HEK293T (cell line): ENCODE measurements at regions not wholly inside any gene's neighbourhood (a gene's known extent, or its start where the extent isn't known, plus 50 kb on each side); places are given as distances from the start of the nearest gene placed in this dataset.

Source experiments
- CTCF ChIA-PET: fragments of 350-600 bp; formaldehyde crosslinking; extraction: SDS; loops from one replicate; lab custom pipeline; 2021; ENCODE audit warnings: antibody characterized with exemption, inconsistent platforms; lab: Yijun Ruan, JAX
- POLR2A ChIA-PET: fragments of 350-600 bp; formaldehyde crosslinking; extraction: SDS; loops from one replicate; lab custom pipeline; 2020; ENCODE audit warnings: antibody characterized with exemption, inconsistent platforms; lab: Yijun Ruan, JAX
- DNase-seq: peaks from one replicate; pipeline ENCODE4 v3.0.0; 2012; ENCODE audit warnings: mixed read lengths; ENCODE audit errors: extremely low spot score
- ARNT ChIP-seq: fragments of 450-650 bp; IDR thresholded peaks from 2 replicates; pipeline ENCODE4 v1.6.1; 2017; ENCODE audit warnings: mild to moderate bottlenecking
- BHLHE40 ChIP-seq: fragments of 450-650 bp; IDR thresholded peaks from 2 replicates; pipeline ENCODE4 v1.6.1; 2016; ENCODE audit warnings: mild to moderate bottlenecking, moderate library complexity, borderline replicate concordance
- CTBP1 ChIP-seq: fragments of 450-650 bp; IDR thresholded peaks from 2 replicates; pipeline ENCODE4 v1.6.1; 2016; ENCODE audit warnings: borderline replicate concordance
- ELF4 ChIP-seq: fragments of 450-650 bp; IDR thresholded peaks from 2 replicates; pipeline ENCODE4 v1.6.1; 2017; ENCODE audit warnings: antibody characterized with exemption
- FOXA1 ChIP-seq: fragments of 450-650 bp; IDR thresholded peaks from 2 replicates; pipeline ENCODE4 v1.6.1; 2016; ENCODE audit warnings: mild to moderate bottlenecking
- FOXK2 ChIP-seq: fragments of 450-650 bp; IDR thresholded peaks from 2 replicates; pipeline ENCODE4 v1.6.1; 2016; ENCODE audit warnings: mild to moderate bottlenecking
- FOXM1 ChIP-seq: fragments of 450-650 bp; IDR thresholded peaks from 2 replicates; pipeline ENCODE4 v1.6.1; 2017; ENCODE audit warnings: mild to moderate bottlenecking, borderline replicate concordance
- HDGF ChIP-seq: fragments of 450-650 bp; IDR thresholded peaks from 2 replicates; pipeline ENCODE4 v1.6.1; 2017; ENCODE audit warnings: antibody characterized with exemption, borderline replicate concordance
- L3MBTL2 ChIP-seq: fragments of 450-650 bp; conservative IDR thresholded peaks from 2 replicates; pipeline ENCODE4 v1.6.1; 2016; ENCODE audit warnings: mild to moderate bottlenecking
- LEF1 ChIP-seq: fragments of 450-650 bp; IDR thresholded peaks from 2 replicates; pipeline ENCODE4 v1.6.1; 2017; ENCODE audit warnings: mild to moderate bottlenecking, borderline replicate concordance
- NFRKB ChIP-seq: fragments of 450-650 bp; IDR thresholded peaks from 2 replicates; pipeline ENCODE4 v1.6.1; 2016; ENCODE audit warnings: mild to moderate bottlenecking, moderate library complexity
- SP1 ChIP-seq: fragments of 450-650 bp; IDR thresholded peaks from 2 replicates; pipeline ENCODE4 v1.6.1; 2017
- SUZ12 ChIP-seq: fragments of 450-650 bp; IDR thresholded peaks from 2 replicates; pipeline ENCODE4 v1.6.1; 2016; ENCODE audit warnings: mild to moderate bottlenecking
- TARDBP ChIP-seq: fragments of 450-650 bp; IDR thresholded peaks from 2 replicates; pipeline ENCODE4 v1.6.1; 2016
- ZNF384 ChIP-seq: fragments of 450-650 bp; IDR thresholded peaks from 2 replicates; pipeline ENCODE4 v1.6.1; 2016
- TF ChIP-seq, protein P1 (sequence below): fragments of 450-650 bp; IDR thresholded peaks from 2 replicates; pipeline ENCODE4 v1.6.1; 2016

DNA sequence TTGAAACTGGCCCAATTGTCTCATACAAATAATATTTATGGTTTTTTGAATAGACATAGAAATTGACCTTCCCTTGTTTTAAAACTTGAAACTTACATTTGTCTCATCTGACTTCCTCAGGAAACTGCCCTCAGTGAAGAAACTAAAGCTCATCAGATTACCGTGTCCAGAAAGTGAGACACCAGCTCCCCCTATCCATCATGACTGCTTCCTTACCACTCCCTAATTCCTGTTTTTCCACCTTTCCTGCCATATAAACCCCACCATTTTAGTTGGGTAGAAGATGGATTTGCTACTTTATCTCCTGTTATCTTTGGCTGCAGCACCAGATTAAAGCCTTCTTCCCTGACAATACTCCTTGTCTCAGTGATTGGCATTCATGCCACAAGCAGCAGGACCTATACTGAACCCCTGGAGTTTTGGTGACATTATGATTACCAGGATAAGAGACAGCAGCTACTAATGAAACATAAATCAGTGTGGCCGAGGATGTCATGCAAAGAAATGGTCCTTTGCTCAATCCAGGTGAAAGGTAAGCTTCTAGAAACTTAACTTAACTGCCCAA lies 1627.6 kb upstream of the ZEB2 start:
- TF ChIP-seq SUZ12: no peak
- TF ChIP-seq, protein P1, sequence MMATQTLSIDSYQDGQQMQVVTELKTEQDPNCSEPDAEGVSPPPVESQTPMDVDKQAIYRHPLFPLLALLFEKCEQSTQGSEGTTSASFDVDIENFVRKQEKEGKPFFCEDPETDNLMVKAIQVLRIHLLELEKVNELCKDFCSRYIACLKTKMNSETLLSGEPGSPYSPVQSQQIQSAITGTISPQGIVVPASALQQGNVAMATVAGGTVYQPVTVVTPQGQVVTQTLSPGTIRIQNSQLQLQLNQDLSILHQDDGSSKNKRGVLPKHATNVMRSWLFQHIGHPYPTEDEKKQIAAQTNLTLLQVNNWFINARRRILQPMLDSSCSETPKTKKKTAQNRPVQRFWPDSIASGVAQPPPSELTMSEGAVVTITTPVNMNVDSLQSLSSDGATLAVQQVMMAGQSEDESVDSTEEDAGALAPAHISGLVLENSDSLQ: peak; percentile 35; the same call in 1 of the 2 replicates
- ChIA-PET POLR2A (no interaction called here), CTCF (interaction anchor here (0.6 kb wide), 1 partner anchor 9 kb away, joined by 3 read pairs; no protein-coding TSS in a partner anchor)
- DNase-seq: no peak

DNA sequence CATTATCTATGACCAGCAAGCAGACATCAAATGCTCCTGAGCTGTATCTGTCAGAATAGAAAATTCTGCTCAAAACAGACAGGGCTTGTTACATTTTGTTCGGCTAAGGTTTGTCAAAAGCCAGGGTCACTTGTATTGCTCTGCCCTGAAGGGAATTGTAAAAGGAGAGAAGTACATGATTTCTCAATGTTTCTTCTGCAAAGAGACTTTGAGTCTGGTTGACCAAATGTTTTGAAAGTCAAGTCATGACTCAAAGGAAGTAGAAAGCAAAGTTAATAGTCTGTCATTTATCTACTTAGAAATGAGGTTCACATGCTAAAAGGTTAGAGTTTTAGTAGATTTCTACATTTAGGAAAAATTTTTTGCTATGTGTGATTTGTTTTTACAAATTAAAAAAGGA lies 1624.1 kb upstream of the ZEB2 start:
- no peak for DNase-seq
- ChIA-PET CTCF (no interaction called here), POLR2A (no interaction called here)
- no peak for TF ChIP-seq BHLHE40
- no peak for TF ChIP-seq HDGF

DNA sequence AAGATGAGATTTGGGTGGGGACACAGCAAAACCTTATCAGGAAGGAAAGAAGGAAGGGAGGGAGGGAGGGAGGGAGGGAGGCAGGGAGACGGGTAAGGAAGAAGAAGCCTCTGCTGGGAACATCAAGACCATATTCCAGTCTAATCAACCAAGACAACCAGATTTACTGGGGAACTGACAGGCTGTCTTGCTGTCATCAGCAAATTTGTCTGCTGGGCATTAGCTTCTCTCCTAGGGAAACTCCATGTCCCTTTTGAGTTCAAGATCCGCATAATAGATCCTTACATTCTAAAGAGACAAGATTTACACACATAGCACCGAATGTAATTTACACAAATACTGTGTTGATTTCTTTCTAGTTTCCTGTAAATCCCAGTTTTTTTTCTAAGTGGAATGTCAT lies 1618.9 kb upstream of the ZEB2 start:
- DNase-seq: no peak
- TF ChIP-seq FOXK2 (no peak), L3MBTL2 (no peak), CTBP1 (no peak), LEF1 (no peak), TARDBP (no peak), BHLHE40 (no peak), SP1 (no peak), FOXM1 (no peak), ZNF384 (no peak), FOXA1 (no peak), HDGF (no peak)
- TF ChIP-seq, protein P1: no peak
- ChIA-PET POLR2A (no interaction called here), CTCF (no interaction called here)

DNA sequence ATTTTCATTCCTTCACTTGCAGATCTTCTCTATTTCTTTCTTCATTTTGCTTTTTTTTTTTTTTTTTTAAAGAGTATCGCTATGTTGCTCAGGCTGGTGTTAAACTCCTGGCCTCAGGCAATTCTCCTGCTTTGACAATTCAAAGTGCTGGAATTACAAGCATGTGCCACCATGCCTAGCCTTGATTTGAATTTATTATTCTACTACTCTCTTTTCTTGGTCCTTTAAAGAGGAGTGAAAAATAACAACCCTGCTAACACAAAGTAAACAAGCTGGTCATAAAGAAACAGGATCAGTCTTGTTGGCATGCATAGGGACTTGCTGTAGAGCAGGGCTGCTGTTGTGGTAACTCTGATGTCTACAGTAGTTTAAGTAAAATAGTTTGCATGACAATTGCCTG lies 1615.3 kb upstream of the ZEB2 start:
- POLR2A ChIA-PET: no interaction called here
- CTCF ChIA-PET: interaction anchor here (0.6 kb wide), 1 partner anchor 187 kb away, joined by 3 read pairs; no protein-coding TSS in a partner anchor
- TF ChIP-seq SUZ12 (no peak), ZNF384 (peak; percentile 88), FOXA1 (peak; percentile 33; the same call in 1 of the 2 replicates), BHLHE40 (no peak)
- TF ChIP-seq, protein P1: peak; percentile 56
- DNase-seq: no peak

DNA sequence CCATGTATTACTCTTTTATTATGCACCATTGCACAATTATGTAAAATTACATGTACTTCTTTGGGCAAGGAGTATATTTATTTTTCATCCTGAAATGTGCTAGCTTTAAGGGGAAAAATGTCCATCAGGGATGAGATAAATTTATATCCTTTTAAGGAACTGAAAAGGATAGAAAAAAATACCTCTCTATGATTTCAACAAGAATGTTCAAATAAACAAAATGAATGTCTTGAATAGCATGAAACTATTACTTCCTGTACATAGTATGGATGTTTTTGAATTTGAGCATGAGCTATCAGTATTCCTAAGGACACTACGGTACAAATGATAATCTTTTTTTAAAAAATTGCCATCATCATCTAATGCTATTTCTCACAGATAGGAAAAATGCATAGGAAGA lies 1611.9 kb upstream of the ZEB2 start:
- no peak for TF ChIP-seq ARNT
- TF ChIP-seq, protein P1: no peak
- no peak for TF ChIP-seq SP1
- TF ChIP-seq ELF4: no peak
- no peak for TF ChIP-seq LEF1
- TF ChIP-seq BHLHE40: no peak
- no peak for TF ChIP-seq SUZ12
- TF ChIP-seq FOXK2: no peak
- no peak for TF ChIP-seq L3MBTL2
- no peak for TF ChIP-seq FOXM1
- no peak for TF ChIP-seq HDGF
- TF ChIP-seq FOXA1: no peak
- no peak for TF ChIP-seq TARDBP
- no peak for TF ChIP-seq ZNF384
- TF ChIP-seq NFRKB: no peak
- TF ChIP-seq CTBP1: no peak
- CTCF ChIA-PET: no interaction called here
- no peak for DNase-seq
- POLR2A ChIA-PET: no interaction called here

DNA sequence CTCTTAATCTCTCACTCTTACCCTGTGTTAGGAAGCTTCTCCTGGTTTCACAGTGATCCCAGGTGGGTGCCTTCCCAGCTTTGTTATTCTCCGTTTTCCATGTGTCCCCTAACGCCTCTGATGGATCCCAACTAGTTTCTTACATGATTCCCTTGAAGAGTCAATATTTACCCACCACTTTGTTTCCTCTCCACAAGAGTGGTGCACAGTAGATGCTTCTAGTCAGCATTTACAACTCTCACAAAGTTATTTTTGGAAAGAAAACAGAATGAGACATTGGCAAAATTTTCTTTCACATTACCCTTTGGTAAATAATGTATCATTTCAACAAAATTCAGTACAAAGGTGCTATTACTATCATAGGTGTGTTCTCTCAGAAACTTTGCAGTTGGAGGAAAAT lies 1611.1 kb upstream of the ZEB2 start:
- ChIA-PET CTCF (no interaction called here), POLR2A (no interaction called here)

More for the DNA sequence above, 1611.1 kb upstream of the ZEB2 start:
- TF ChIP-seq ELF4 (no peak), SP1 (no peak), CTBP1 (no peak), FOXM1 (no peak)
- TF ChIP-seq, protein P1: no peak
- no peak for DNase-seq
